ENCODE measurements at regions not wholly inside any gene's neighbourhood (a gene's known extent, or its start where the extent isn't known, plus 50 kb on each side); places are given as distances from the start of the nearest gene placed in this dataset.

DNA sequence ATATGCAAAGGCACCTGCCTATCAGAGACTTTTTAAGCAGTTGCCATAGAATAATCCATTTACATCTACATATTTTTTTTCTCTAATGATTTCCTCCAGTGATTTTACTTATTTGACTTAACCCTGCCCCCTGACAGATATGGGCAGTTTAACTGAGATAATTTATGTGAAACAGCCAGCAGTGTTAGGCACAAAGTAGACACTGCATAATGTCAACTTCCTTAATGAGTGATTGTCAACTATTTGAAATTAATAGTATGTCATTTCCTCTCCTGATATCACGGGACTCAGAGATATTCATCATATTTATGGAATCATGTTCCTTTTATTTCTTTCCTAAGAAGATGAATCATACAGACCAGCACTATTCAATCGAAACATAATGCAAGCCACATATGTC lies 179.9 kb upstream of the ATP10A start:
- TF ChIP-seq, protein P1, sequence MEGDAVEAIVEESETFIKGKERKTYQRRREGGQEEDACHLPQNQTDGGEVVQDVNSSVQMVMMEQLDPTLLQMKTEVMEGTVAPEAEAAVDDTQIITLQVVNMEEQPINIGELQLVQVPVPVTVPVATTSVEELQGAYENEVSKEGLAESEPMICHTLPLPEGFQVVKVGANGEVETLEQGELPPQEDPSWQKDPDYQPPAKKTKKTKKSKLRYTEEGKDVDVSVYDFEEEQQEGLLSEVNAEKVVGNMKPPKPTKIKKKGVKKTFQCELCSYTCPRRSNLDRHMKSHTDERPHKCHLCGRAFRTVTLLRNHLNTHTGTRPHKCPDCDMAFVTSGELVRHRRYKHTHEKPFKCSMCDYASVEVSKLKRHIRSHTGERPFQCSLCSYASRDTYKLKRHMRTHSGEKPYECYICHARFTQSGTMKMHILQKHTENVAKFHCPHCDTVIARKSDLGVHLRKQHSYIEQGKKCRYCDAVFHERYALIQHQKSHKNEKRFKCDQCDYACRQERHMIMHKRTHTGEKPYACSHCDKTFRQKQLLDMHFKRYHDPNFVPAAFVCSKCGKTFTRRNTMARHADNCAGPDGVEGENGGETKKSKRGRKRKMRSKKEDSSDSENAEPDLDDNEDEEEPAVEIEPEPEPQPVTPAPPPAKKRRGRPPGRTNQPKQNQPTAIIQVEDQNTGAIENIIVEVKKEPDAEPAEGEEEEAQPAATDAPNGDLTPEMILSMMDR (IDR thresholded peaks at IDR 0.05), result no peak
- TF ChIP-seq POLR2AphosphoS5 (IDR thresholded peaks at IDR 0.05), result no peak

Data from prostate gland (tissue), 2 donors.